ENCODE measurements at regions not wholly inside any gene's neighbourhood (a gene's known extent, or its start where the extent isn't known, plus 50 kb on each side); places are given as distances from the start of the nearest gene placed in this dataset.

DNA sequence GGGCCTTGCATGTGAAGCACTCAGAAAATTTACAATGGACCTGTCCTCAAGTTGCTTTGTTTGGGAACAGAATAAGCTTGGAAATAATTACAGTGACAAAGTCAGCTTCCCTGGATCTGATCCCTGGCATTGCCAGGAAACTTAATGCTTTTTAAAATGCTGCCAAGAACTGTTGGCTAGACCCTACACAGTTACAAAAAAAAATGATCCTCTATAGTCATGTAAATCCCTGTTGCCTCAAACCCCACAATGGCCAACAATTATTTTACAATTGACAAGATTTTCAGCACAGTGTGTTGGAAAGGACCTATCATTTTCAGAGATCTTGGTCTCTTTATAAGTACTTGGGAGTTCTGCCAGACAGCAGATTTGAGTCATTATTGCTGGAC is 470.4 kb upstream of the ACVR2A start:
- H3K36me3 ChIP-seq: no peaks in the 10 kb centered on the region
- no peaks in the 10 kb centered on the region for H3K27me3 ChIP-seq
- H3K4me1 ChIP-seq: peaks cover 0 to 8% (median 0%) of the 10 kb centered on the region in 10 experiments; a peak in 3 of 20 replicates
- no peak for TF ChIP-seq Cebpa-rat (IDR thresholded peaks at IDR 0.05)
- no peak overlapping the region for H3K27ac ChIP-seq
- H3K4me2 ChIP-seq: peak overlapping the region in 3 of 11 experiments; percentile 3 to 11 (median 10); a peak in 2 of 22 replicates
- H3K4me3 ChIP-seq: no peak overlapping the region
- no peaks in the 10 kb centered on the region for H3K9me3 ChIP-seq (replicated peaks in 1 of 11)
- H4K20me1 ChIP-seq: no peaks in the 10 kb centered on the region
- no peak overlapping the region for H3K9ac ChIP-seq

DNA sequence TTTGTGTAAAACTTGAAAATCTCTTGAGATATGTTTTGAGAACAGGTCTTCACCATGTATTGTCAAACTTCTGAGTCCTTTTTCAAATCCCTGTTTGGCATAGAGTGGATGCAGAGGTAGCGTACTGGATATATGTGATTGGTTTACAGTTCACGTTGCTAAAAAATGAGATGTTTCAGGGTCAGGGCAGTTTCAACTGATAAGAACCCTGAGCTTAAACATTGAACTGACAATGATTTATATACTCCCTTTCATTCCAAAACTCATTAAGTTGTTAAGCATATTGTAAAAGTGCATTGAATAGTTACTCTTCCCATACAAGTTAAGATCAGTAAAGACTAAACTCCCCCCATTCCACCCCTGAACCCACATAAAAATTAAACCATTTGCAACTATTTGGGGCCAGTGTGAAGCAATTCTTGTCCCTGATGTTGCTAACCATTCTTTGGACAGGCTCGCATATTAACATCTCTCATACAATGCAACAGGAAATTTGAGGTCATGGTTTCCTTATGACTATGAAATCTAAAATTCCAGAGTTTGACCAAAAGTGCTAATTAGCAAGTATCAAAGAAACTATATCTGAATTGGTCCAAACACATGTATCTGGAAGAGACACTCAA is 470.9 kb upstream of the ACVR2A start:
- Histone ChIP-seq H3K9me3 (replicated peaks in 1 of 11) (0 out of 22 replicates have a peak, but pooled peaks cover 0 to under 1% (median 0%) of the 10 kb centered on the region in 11 experiments), H3K36me3 (no peaks in the 10 kb centered on the region), H3K9ac (no peak overlapping the region), H3K27ac (no peak overlapping the region), H3K27me3 (no peaks in the 10 kb centered on the region), H4K20me1 (no peaks in the 10 kb centered on the region), H3K4me1 (peaks cover 0 to 8% (median 0%) of the 10 kb centered on the region in 10 experiments; a peak in 3 of 20 replicates), H3K4me2 (peak overlapping the region in 3 of 11 experiments; percentile 3 to 11 (median 10); a peak in 2 of 22 replicates), H3K4me3 (no peak overlapping the region)
- TF ChIP-seq Cebpa-rat (IDR thresholded peaks at IDR 0.05): no peak

DNA sequence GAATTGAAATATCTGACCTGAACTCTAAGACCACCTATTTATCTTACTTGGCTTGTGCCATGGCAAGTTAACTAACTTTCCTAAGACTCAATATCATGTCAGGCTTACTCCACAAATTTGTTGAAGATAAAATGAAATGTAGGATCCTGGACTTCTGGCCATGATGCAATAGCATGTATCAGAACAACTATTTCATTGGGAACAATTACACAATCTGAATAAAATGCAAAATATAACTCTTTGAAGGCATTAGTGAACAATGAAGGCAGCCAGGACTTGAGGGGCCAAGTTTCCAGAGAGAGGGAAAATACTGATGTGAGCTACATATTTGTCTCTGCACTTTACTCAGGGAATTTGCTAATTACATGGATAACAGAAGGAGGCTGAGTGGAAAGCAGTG is 476.5 kb upstream of the ACVR2A start:
- Histone ChIP-seq H3K4me2 (no peak overlapping the region), H3K36me3 (no peaks in the 10 kb centered on the region), H3K9me3 (replicated peaks in 1 of 11) (peaks cover 0 to 6% (median 0%) of the 10 kb centered on the region in 11 experiments; a peak in 2 of 22 replicates), H3K4me1 (peaks cover 5 to 14% (median 10%) of the 10 kb centered on the region in 10 experiments; a peak in 17 of 20 replicates), H3K4me3 (no peak overlapping the region), H4K20me1 (no peaks in the 10 kb centered on the region), H3K27ac (no peak overlapping the region), H3K27me3 (no peaks in the 10 kb centered on the region), H3K9ac (no peak overlapping the region)
- no peak for TF ChIP-seq Cebpa-rat (IDR thresholded peaks at IDR 0.05)

DNA sequence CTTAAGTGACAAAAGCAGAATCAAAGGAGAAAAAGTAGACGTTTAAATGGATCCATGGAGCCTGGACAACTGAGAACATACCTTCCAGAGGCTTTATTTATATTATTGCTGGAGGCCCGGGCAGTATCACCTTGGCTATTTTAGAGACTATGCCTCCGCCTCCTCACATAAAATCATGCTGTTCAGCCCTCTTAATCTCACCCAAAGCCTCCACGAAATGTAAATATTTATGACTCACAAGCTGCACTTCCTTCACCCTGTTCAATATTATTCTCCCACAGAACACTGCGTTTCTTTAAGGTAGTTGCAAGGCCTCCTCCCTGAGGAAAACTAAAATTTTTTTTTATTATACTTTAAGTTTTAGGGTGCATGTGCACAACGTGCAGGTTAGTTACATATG is 478.6 kb upstream of the ACVR2A start:
- Histone ChIP-seq H3K4me1 (peaks cover 5 to 14% (median 10%) of the 10 kb centered on the region in 10 experiments; a peak in 17 of 20 replicates), H3K9ac (no peak overlapping the region), H3K27me3 (no peaks in the 10 kb centered on the region), H3K9me3 (replicated peaks in 1 of 11) (peaks cover 0 to 6% (median 0%) of the 10 kb centered on the region in 11 experiments; a peak in 2 of 22 replicates), H3K27ac (no peak overlapping the region), H3K4me2 (no peak overlapping the region), H3K36me3 (no peaks in the 10 kb centered on the region), H4K20me1 (no peaks in the 10 kb centered on the region), H3K4me3 (no peak overlapping the region)
- no peak for TF ChIP-seq Cebpa-rat (IDR thresholded peaks at IDR 0.05)

DNA sequence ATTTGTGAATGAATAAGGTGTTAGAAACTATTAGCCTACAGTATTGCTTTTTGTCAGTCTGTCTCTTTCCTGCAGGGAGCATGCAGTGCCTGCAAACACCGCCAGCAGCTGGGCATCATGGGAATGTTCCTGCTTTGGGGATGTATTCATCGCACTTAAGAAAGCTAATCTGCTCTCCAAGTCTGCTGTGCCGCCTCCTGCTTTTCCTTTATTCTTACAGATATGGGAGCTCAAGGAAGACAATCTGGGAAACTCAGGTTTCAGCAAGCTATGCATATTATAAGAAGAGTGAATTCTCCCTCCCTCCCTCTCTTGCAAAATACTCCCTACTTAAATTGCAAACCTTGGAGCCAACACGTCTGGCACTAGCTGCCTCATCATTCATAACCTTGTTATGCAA is 479.2 kb upstream of the ACVR2A start:
- Histone ChIP-seq H3K36me3 (no peaks in the 10 kb centered on the region), H3K4me3 (no peak overlapping the region), H3K27me3 (no peaks in the 10 kb centered on the region), H3K27ac (no peak overlapping the region), H3K4me2 (peak overlapping the region in 2 of 11 experiments; percentile 54 to 70; a peak in 4 of 22 replicates), H3K9ac (no peak overlapping the region), H3K9me3 (replicated peaks in 1 of 11) (peaks cover 0 to 6% (median 0%) of the 10 kb centered on the region in 11 experiments; a peak in 2 of 22 replicates), H4K20me1 (no peaks in the 10 kb centered on the region), H3K4me1 (peaks cover 5 to 14% (median 10%) of the 10 kb centered on the region in 10 experiments; a peak in 17 of 20 replicates)
- TF ChIP-seq Cebpa-rat (IDR thresholded peaks at IDR 0.05): no peak

DNA sequence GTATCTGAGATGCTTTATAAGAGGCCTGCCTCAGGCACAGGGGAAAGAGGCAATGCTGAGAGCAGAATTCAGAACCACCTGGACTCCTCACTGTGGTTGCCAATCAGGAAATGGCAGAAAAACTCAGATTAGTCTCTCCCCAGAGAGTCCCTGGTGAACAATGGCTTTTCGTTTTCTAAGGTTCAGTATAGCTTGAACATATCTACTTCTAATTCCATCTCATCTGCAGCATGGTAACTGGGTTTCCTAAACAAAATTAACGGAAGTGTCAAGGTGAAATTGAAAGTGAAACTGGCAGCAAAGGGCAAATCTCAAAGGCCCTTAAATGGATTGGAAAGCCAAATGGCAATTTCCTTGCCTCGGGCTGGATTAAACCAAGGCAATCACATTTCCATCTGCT is 480.2 kb upstream of the ACVR2A start:
- H3K27me3 ChIP-seq: no peaks in the 10 kb centered on the region
- H3K27ac ChIP-seq: peak overlapping the region in 3 of 11 experiments; percentile 3 to 45 (median 7); a peak in 3 of 22 replicates
- no peak for TF ChIP-seq Cebpa-rat (IDR thresholded peaks at IDR 0.05)
- H4K20me1 ChIP-seq: no peaks in the 10 kb centered on the region
- H3K4me3 ChIP-seq: no peak overlapping the region
- no peaks in the 10 kb centered on the region for H3K36me3 ChIP-seq
- H3K9ac ChIP-seq: no peak overlapping the region
- H3K4me2 ChIP-seq: peak overlapping the region in 10 of 11 experiments; percentile 8 to 70 (median 50); a peak in 17 of 22 replicates
- H3K4me1 ChIP-seq: peaks cover 5 to 14% (median 10%) of the 10 kb centered on the region in 10 experiments; a peak in 17 of 20 replicates
- H3K9me3 ChIP-seq (replicated peaks in 1 of 11): peaks cover 0 to 6% (median 0%) of the 10 kb centered on the region in 11 experiments; a peak in 2 of 22 replicates

DNA sequence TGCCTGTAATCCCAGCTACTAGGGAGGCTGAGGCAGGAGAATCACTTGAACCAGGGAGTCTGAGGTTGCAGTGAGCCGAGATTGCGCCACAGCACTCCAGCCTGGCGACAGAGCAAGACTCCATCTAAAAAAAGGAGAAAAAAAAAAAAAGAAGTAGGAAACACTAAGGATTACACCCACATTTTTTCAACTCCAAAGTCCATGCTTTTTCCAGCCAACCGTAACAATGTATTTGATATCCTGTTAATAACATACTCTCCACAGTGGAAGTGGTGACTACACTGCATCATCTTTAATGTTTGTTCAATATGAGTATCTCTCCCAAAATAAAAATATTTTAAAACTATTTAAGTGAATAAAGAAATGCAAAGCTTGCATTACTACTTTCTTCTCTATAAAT is 481.6 kb upstream of the ACVR2A start:
- no peak for TF ChIP-seq Cebpa-rat (IDR thresholded peaks at IDR 0.05)
- no peak overlapping the region for H3K9ac ChIP-seq
- no peaks in the 10 kb centered on the region for H3K36me3 ChIP-seq
- no peaks in the 10 kb centered on the region for H4K20me1 ChIP-seq
- peaks cover 5 to 14% (median 10%) of the 10 kb centered on the region in 10 experiments; a peak in 17 of 20 replicates for H3K4me1 ChIP-seq
- no peak overlapping the region for H3K4me3 ChIP-seq
- H3K27me3 ChIP-seq: no peaks in the 10 kb centered on the region
- H3K4me2 ChIP-seq: no peak overlapping the region
- H3K27ac ChIP-seq: no peak overlapping the region
- peaks cover 0 to 6% (median 0%) of the 10 kb centered on the region in 11 experiments; a peak in 2 of 22 replicates for H3K9me3 ChIP-seq (replicated peaks in 1 of 11)

DNA sequence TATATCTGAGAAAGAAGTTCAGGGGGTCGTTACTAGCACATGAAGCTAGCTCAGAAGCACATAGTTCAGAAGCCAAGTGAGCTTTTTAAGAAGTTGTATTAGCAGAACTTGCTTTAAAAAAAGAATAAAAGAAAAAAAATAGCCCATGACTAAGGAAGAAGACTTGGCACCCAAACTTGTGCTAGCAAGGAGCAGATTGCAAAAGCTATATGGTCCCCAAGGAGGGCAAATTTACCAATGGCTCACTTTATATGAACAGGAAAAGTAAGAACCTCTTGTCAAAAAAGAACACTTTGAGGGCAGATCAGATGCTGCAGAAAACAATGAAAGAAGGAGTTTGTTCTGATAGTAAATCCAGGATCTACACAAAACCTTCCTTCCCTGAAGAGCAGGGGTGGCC is 486.5 kb upstream of the ACVR2A start:
- Histone ChIP-seq H3K27me3 (no peaks in the 10 kb centered on the region), H3K4me3 (no peak overlapping the region), H4K20me1 (no peaks in the 10 kb centered on the region), H3K9me3 (replicated peaks in 1 of 11) (no peaks in the 10 kb centered on the region), H3K36me3 (no peaks in the 10 kb centered on the region), H3K27ac (no peak overlapping the region), H3K4me2 (no peak overlapping the region), H3K4me1 (no peaks in the 10 kb centered on the region), H3K9ac (no peak overlapping the region)
- TF ChIP-seq Cebpa-rat (IDR thresholded peaks at IDR 0.05): no peak

DNA sequence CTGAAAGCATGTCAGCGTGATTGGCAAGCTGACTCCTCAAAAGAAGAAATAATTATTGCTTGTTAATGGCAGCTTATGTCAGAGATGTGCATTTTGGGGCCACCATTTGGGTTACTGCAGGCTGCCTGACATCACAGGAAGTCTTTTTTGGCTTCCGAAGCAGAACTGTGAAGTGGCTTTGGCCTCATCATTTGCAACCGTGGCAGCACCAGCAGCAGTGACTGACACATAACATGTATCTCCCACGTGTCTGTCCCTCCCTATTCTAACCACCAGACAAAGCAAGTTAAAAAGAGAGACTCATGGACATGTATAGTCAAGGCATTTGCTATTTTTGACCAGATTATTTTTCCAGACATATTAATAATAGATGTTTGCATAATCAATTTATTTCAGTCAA is 488.7 kb upstream of the ACVR2A start:
- no peak overlapping the region for H3K4me2 ChIP-seq
- H3K9ac ChIP-seq: no peak overlapping the region
- no peaks in the 10 kb centered on the region for H4K20me1 ChIP-seq
- no peak for TF ChIP-seq Cebpa-rat (IDR thresholded peaks at IDR 0.05)
- H3K27ac ChIP-seq: no peak overlapping the region
- H3K27me3 ChIP-seq: no peaks in the 10 kb centered on the region
- no peaks in the 10 kb centered on the region for H3K36me3 ChIP-seq
- no peaks in the 10 kb centered on the region for H3K9me3 ChIP-seq (replicated peaks in 1 of 11)
- H3K4me3 ChIP-seq: no peak overlapping the region
- peaks cover 0 to 11% (median 5%) of the 10 kb centered on the region in 10 experiments; a peak in 9 of 20 replicates for H3K4me1 ChIP-seq
